ENCODE measurements at regions not wholly inside any gene's neighbourhood (a gene's known extent, or its start where the extent isn't known, plus 50 kb on each side); places are given as distances from the start of the nearest gene placed in this dataset.

DNA sequence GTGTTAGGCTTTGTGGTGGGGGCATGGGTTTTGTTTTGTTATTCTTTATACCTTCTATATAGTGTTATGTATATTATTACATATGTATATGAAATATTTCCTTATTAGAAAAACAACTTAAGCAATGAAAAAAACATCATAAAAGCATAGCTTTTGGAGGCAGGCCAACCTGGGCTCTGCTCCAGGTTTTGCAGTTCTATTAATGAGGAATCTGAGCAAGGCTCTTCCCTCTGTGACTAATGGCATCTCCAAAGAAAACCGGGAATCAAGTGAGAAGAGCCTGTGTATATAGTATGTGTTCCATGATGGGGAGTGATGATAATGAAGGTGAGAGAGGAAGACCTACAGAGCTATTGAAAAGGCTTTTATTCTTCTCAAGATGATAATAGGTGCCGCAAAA is 291.1 kb downstream of the CLIC5 start:
- Histone ChIP-seq H3K9me3 (replicated peaks) (no peaks in the 10 kb centered on the region; the same call in 1 of the 2 replicates), H3K4me1 (replicated peaks) (peaks cover 13% of the 10 kb centered on the region), H3K4me3 (no peak overlapping the region), H3K27me3 (replicated peaks) (no peaks in the 10 kb centered on the region), H3K36me3 (no peaks in the 10 kb centered on the region), H3K27ac (no peak overlapping the region)
- no peak for DNase-seq (ENCODE audit: low read depth in 1 of 2, low spot score in 2 of 2)

- Histone ChIP-seq H3K27ac (no peak overlapping the region), H3K36me3 (no peaks in the 10 kb centered on the region), H3K9me3 (replicated peaks) (no peaks in the 10 kb centered on the region; the same call in 1 of the 2 replicates), H3K4me1 (replicated peaks) (peaks cover 14% of the 10 kb centered on the region), H3K4me3 (no peak overlapping the region), H3K27me3 (replicated peaks) (no peaks in the 10 kb centered on the region)
- DNase-seq (ENCODE audit: low read depth in 1 of 2, low spot score in 2 of 2), result no peak
Measured at GRCh38 chr6:45724027-45724426, 291.6 kb downstream of the CLIC5 start.

- H3K4me1 ChIP-seq (replicated peaks), result peaks cover 12% of the 10 kb centered on the region
- no peak overlapping the region for H3K27ac ChIP-seq
- H3K9me3 ChIP-seq (replicated peaks), result no peaks in the 10 kb centered on the region; the same call in 1 of the 2 replicates
- H3K4me3 ChIP-seq, result no peak overlapping the region
- DNase-seq (ENCODE audit: low read depth in 1 of 2, low spot score in 2 of 2), result no peak
- no peaks in the 10 kb centered on the region for H3K27me3 ChIP-seq (replicated peaks)
- no peaks in the 10 kb centered on the region for H3K36me3 ChIP-seq
Measured at GRCh38 chr6:45722876-45723275, 292.8 kb downstream of the CLIC5 start.

DNA sequence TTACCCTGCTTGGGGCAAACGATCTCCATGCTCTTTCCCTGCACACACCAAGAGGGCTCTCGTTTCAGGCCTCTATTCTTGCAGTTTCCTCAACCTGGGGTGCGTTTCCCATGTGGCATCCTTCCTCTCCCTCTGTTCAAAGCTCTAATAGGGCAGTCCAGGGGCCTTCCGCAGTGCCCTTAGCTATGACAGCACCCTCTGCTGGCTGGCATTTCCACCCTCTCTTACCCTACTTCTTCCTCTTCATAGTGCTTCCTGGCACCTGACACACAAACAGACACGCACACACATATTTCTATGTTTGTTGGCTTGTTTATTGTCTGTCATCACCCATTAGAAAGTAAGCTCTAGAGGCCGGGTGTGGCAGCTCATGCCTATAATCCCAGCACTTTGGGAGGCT is 294.0 kb downstream of the CLIC5 start:
- Histone ChIP-seq H3K27ac (no peak overlapping the region), H3K4me1 (replicated peaks) (peaks cover 12% of the 10 kb centered on the region), H3K36me3 (no peaks in the 10 kb centered on the region), H3K4me3 (no peak overlapping the region), H3K27me3 (replicated peaks) (no peaks in the 10 kb centered on the region), H3K9me3 (replicated peaks) (no peaks in the 10 kb centered on the region; the same call in 1 of the 2 replicates)
- DNase-seq (ENCODE audit: low read depth in 1 of 2, low spot score in 2 of 2), result no peak

DNA sequence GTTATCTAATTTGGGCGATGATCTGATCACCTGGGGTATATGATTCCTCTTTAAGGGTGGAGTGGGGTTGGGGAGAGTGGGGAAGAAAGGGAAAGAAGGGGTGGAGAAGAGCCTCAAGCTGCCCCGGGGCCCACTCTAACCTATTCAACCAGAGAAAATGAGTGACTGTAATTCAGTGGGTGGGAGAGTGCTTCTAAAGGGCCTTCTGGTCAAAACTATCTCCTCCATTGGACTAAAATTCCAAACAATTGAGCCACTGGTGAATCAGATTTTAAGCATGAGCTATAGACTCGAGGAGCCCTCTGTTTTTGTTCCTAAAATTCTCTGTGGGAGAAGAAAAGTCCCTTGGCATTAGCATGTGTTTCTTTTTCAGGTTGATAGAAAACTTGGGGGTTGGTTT is 296.8 kb downstream of the CLIC5 start:
- peaks cover 28% of the 10 kb centered on the region for H3K4me1 ChIP-seq (replicated peaks)
- H3K4me3 ChIP-seq, result no peak overlapping the region
- no peak overlapping the region; the same call in 1 of the 2 replicates for H3K27ac ChIP-seq
- no peak for DNase-seq (ENCODE audit: low read depth in 1 of 2, low spot score in 2 of 2)
- H3K36me3 ChIP-seq, result no peaks in the 10 kb centered on the region
- H3K27me3 ChIP-seq (replicated peaks), result no peaks in the 10 kb centered on the region
- H3K9me3 ChIP-seq (replicated peaks), result no peaks in the 10 kb centered on the region; the same call in 1 of the 2 replicates

GRCh38 chr6:45718131-45718530 is 297.5 kb downstream of the CLIC5 start:
- no peaks in the 10 kb centered on the region for H3K27me3 ChIP-seq (replicated peaks)
- peaks cover 30% of the 10 kb centered on the region for H3K4me1 ChIP-seq (replicated peaks)
- H3K36me3 ChIP-seq, result no peaks in the 10 kb centered on the region
- no peaks in the 10 kb centered on the region; the same call in 1 of the 2 replicates for H3K9me3 ChIP-seq (replicated peaks)
- no peak for DNase-seq (ENCODE audit: low read depth in 1 of 2, low spot score in 2 of 2)
- H3K4me3 ChIP-seq, result no peak overlapping the region
- H3K27ac ChIP-seq, result no peak overlapping the region

DNA sequence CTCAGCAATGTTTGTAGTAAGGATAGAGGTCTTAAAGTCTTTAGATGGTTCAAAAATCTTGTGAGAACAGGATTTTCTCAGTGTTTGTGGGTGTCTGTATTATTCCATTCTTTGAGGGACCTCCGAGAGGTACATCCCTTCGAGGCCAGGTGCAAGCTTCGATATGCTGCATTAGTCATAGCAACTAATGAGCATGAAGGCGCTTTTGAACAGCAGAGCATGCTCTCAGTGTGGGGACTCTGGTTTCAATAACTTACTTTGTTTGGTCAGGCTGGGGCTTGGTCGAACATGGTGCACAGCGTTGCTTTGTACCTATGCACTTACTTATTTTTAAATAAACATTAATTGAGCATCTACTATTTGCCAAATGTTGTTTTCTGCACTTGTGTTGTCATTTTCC is 297.9 kb downstream of the CLIC5 start:
- H3K36me3 ChIP-seq, result no peaks in the 10 kb centered on the region
- H3K27ac ChIP-seq, result no peak overlapping the region
- H3K27me3 ChIP-seq (replicated peaks), result no peaks in the 10 kb centered on the region
- H3K4me3 ChIP-seq, result no peak overlapping the region
- DNase-seq (ENCODE audit: low read depth in 1 of 2, low spot score in 2 of 2), result no peak
- H3K4me1 ChIP-seq (replicated peaks), result peaks cover 30% of the 10 kb centered on the region
- H3K9me3 ChIP-seq (replicated peaks), result no peaks in the 10 kb centered on the region

DNA sequence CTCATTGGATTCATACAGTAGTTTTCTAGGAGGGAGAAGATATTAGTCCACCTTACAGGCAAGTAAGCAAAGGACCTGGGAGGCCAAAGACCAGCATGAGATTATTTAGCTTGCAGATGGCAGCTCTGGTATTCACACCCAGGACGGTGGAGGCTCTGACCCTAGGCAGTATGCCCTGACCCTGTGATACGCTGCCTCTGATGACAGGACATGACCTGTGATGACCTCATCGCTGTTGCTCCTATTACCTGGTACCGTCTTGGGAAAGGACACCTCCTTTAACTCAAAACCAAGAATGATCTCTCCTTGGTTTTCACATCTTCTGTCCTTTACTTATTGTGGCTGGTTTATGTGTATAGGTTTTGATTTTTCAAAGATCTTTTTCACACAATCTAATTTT is 298.6 kb downstream of the CLIC5 start:
- no peak for DNase-seq (ENCODE audit: low read depth in 1 of 2, low spot score in 2 of 2)
- Histone ChIP-seq H3K27me3 (replicated peaks) (no peaks in the 10 kb centered on the region), H3K9me3 (replicated peaks) (no peaks in the 10 kb centered on the region), H3K4me1 (replicated peaks) (peaks cover 30% of the 10 kb centered on the region), H3K4me3 (no peak overlapping the region), H3K27ac (no peak overlapping the region), H3K36me3 (no peaks in the 10 kb centered on the region)

DNA sequence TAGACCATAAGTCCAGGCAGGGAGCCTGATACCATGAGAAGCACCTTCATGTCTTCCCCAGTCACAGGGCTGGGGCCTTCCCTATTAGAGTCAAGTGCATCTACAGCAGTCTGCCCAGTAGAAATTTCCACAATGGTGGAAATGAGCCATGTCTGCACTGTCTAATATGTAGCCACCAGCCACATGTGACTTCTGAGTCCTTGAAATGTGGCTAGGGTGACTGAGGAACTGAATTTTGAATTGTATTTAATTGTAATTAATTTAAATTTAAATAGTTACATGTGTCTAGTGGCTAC is 300.2 kb downstream of the CLIC5 start:
- H3K9me3 ChIP-seq (replicated peaks), result no peaks in the 10 kb centered on the region
- DNase-seq (ENCODE audit: low read depth in 1 of 2, low spot score in 2 of 2), result no peak
- H3K27me3 ChIP-seq (replicated peaks), result no peaks in the 10 kb centered on the region
- H3K36me3 ChIP-seq, result no peaks in the 10 kb centered on the region
- H3K27ac ChIP-seq, result peak overlapping the region; percentile 49; the same call in 1 of the 2 replicates
- peaks cover 42% of the 10 kb centered on the region for H3K4me1 ChIP-seq (replicated peaks)
- no peak overlapping the region for H3K4me3 ChIP-seq

- Histone ChIP-seq H3K4me3 (no peak overlapping the region), H3K4me1 (replicated peaks) (peaks cover 47% of the 10 kb centered on the region), H3K36me3 (no peaks in the 10 kb centered on the region), H3K27me3 (replicated peaks) (no peaks in the 10 kb centered on the region), H3K27ac (peak overlapping the region; percentile 49), H3K9me3 (replicated peaks) (no peaks in the 10 kb centered on the region)
- peak; percentile 75 to 87 for DNase-seq (ENCODE audit: low read depth in 1 of 2, low spot score in 2 of 2)
Measured at GRCh38 chr6:45714741-45715507, 300.7 kb downstream of the CLIC5 start.

GRCh38 chr6:45714006-45714730 is 301.5 kb downstream of the CLIC5 start:
- peak overlapping the region; percentile 49 for H3K27ac ChIP-seq
- H3K9me3 ChIP-seq (replicated peaks), result no peaks in the 10 kb centered on the region
- H3K4me1 ChIP-seq (replicated peaks), result peaks cover 45% of the 10 kb centered on the region

More at GRCh38 chr6:45714006-45714730, 301.5 kb downstream of the CLIC5 start:
- Histone ChIP-seq H3K27me3 (replicated peaks) (no peaks in the 10 kb centered on the region), H3K4me3 (no peak overlapping the region), H3K36me3 (no peaks in the 10 kb centered on the region)
- no peak for DNase-seq (ENCODE audit: low read depth in 1 of 2, low spot score in 2 of 2)

Measured in SJSA1 (cell line).